ENCODE measurements at regions not wholly inside any gene's neighbourhood (a gene's known extent, or its start where the extent isn't known, plus 50 kb on each side); places are given as distances from the start of the nearest gene placed in this dataset.
"Not testable (repeated sequence)": the region's sequence is repeated elsewhere in the genome, so short reads cannot be mapped to it uniquely, and the experiment has no call there.

DNA sequence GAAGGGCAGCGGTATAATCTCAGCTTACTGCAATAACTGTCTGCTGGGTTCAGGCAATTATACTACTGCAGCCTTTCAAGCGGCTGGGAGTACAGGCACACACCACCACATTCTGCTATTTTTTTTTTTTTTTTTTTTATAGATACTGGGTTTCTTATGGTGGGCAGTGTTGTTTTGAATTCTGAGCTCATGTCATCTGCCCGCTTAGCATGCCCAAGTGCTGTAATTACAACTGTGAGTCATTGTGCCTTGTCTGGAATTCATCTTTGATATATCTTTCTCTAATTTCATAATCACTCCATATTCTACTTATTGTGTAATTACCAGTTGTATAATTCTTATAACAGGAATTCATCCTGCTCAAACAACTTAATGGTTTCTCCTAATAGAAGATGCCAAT is 67.4 kb downstream of the CDY2B start:
- BruUV-seq (replicated peaks); intact Hi-C loops (cut with micrococcal nuclease); FAIRE-seq; H3K27me3 ChIP-seq (ENCODE audit: control insufficient read depth in 2 of 2, insufficient read depth in 2 of 2, low read length in 2 of 2); H3K9me3 ChIP-seq (replicated peaks; ENCODE audit: control insufficient read depth, insufficient read depth, low read length); H3K4me2 ChIP-seq (ENCODE audit: insufficient read depth, low read length); dilution Hi-C loops (cut with MboI; ENCODE audit: extremely low pct_ligation_motif_present, low sequenced_read_pairs); H4K20me1 ChIP-seq (replicated peaks; ENCODE audit: control insufficient read depth, extremely low read depth, insufficient read depth, low read length); H3K36me3 ChIP-seq (ENCODE audit: control insufficient read depth in 2 of 2, extremely low read depth in 1 of 2, insufficient read depth in 2 of 2, low read length in 2 of 2); CTCF ChIA-PET; H3K4me3 ChIP-seq (replicated peaks in 1 of 3; ENCODE audit: insufficient read depth in 1 of 3, low read depth in 1 of 3, low read length in 3 of 3); DNase-seq (ENCODE audit: low read depth, low spot score); H3K27ac ChIP-seq (ENCODE audit: insufficient read depth, low read depth, low read length); POLR2A ChIA-PET; H3K9ac ChIP-seq (replicated peaks; ENCODE audit: extremely low read depth, insufficient read depth, low read length); H2AFZ ChIP-seq (ENCODE audit: low read depth, low read length); H3K9me1 ChIP-seq (replicated peaks; ENCODE audit: control insufficient read depth, extremely low read depth, insufficient read depth, low read length); H3K4me1 ChIP-seq (ENCODE audit: control insufficient read depth, extremely low read depth, insufficient read depth, low read length); H3K79me2 ChIP-seq (ENCODE audit: control insufficient read depth, insufficient read depth, low read length): not testable (repeated sequence)

DNA sequence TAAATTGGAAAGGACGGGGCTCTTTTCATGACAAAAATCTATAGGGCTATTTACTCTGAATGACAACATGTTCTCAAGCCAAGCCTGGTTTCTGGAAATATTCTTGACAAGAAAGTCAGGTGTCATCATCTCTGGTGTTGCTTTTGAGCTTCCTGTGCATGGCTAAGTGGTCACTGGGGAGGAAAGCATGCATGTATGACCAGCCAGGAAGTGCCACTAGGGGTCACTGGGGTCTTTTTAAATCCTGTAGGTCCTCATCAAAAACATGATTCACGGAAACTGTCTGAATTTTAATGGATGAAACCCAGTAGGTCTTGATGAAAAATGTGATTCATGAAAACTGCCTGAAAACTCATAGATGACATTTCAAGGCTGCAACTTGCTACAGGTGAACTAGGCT is 80.1 kb downstream of the CDY2B start:
- FAIRE-seq, result peak; percentile 12
- not testable (repeated sequence) for H3K4me2 ChIP-seq (ENCODE audit: insufficient read depth, low read length); BruUV-seq (replicated peaks)

DNA sequence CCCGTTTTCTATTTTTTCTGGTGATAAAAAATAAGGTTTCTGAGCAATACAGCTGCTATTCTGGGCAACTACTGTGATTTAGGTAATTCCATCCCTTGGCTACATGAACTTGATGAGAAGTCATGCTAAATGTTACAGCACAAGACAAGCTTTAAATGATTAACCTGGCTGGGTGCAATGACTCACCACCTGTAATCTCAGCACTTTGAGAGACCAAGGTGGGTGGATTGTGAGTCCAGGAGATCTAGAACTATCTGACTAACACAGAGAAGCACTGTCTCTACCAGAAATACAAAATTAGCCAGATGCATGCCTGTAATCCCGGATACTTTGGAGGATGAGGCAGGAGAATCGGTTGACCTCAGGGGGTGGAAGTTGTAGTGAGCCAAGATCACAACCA is 92.8 kb downstream of the CDY2B start:
- dilution Hi-C loops (cut with MboI; ENCODE audit: extremely low pct_ligation_motif_present, low sequenced_read_pairs); CTCF ChIA-PET; POLR2A ChIA-PET; BruUV-seq (replicated peaks); intact Hi-C loops (cut with micrococcal nuclease); FAIRE-seq; DNase-seq (ENCODE audit: low read depth, low spot score); H3K4me1 ChIP-seq (ENCODE audit: control insufficient read depth, extremely low read depth, insufficient read depth, low read length); H3K27ac ChIP-seq (ENCODE audit: insufficient read depth, low read depth, low read length); H3K4me3 ChIP-seq (replicated peaks in 1 of 3; ENCODE audit: insufficient read depth in 1 of 3, low read depth in 1 of 3, low read length in 3 of 3); H3K36me3 ChIP-seq (ENCODE audit: control insufficient read depth in 2 of 2, extremely low read depth in 1 of 2, insufficient read depth in 2 of 2, low read length in 2 of 2); H3K9me3 ChIP-seq (replicated peaks; ENCODE audit: control insufficient read depth, insufficient read depth, low read length); H3K79me2 ChIP-seq (ENCODE audit: control insufficient read depth, insufficient read depth, low read length); H3K4me2 ChIP-seq (ENCODE audit: insufficient read depth, low read length); H2AFZ ChIP-seq (ENCODE audit: low read depth, low read length); H3K9ac ChIP-seq (replicated peaks; ENCODE audit: extremely low read depth, insufficient read depth, low read length); H3K9me1 ChIP-seq (replicated peaks; ENCODE audit: control insufficient read depth, extremely low read depth, insufficient read depth, low read length); H3K27me3 ChIP-seq (ENCODE audit: control insufficient read depth in 2 of 2, insufficient read depth in 2 of 2, low read length in 2 of 2); H4K20me1 ChIP-seq (replicated peaks; ENCODE audit: control insufficient read depth, extremely low read depth, insufficient read depth, low read length): not testable (repeated sequence)

More for the DNA sequence above, 80.1 kb downstream of the CDY2B start:
- H3K9me1 ChIP-seq (replicated peaks; ENCODE audit: control insufficient read depth, extremely low read depth, insufficient read depth, low read length); CTCF ChIA-PET; H3K27ac ChIP-seq (ENCODE audit: insufficient read depth, low read depth, low read length); H3K4me3 ChIP-seq (replicated peaks in 1 of 3; ENCODE audit: insufficient read depth in 1 of 3, low read depth in 1 of 3, low read length in 3 of 3); H4K20me1 ChIP-seq (replicated peaks; ENCODE audit: control insufficient read depth, extremely low read depth, insufficient read depth, low read length); H3K9ac ChIP-seq (replicated peaks; ENCODE audit: extremely low read depth, insufficient read depth, low read length); H3K27me3 ChIP-seq (ENCODE audit: control insufficient read depth in 2 of 2, insufficient read depth in 2 of 2, low read length in 2 of 2); H3K79me2 ChIP-seq (ENCODE audit: control insufficient read depth, insufficient read depth, low read length); H3K36me3 ChIP-seq (ENCODE audit: control insufficient read depth in 2 of 2, extremely low read depth in 1 of 2, insufficient read depth in 2 of 2, low read length in 2 of 2); H2AFZ ChIP-seq (ENCODE audit: low read depth, low read length); dilution Hi-C loops (cut with MboI; ENCODE audit: extremely low pct_ligation_motif_present, low sequenced_read_pairs); H3K9me3 ChIP-seq (replicated peaks; ENCODE audit: control insufficient read depth, insufficient read depth, low read length); intact Hi-C loops (cut with micrococcal nuclease); POLR2A ChIA-PET; H3K4me1 ChIP-seq (ENCODE audit: control insufficient read depth, extremely low read depth, insufficient read depth, low read length); DNase-seq (ENCODE audit: low read depth, low spot score): not testable (repeated sequence)

DNA sequence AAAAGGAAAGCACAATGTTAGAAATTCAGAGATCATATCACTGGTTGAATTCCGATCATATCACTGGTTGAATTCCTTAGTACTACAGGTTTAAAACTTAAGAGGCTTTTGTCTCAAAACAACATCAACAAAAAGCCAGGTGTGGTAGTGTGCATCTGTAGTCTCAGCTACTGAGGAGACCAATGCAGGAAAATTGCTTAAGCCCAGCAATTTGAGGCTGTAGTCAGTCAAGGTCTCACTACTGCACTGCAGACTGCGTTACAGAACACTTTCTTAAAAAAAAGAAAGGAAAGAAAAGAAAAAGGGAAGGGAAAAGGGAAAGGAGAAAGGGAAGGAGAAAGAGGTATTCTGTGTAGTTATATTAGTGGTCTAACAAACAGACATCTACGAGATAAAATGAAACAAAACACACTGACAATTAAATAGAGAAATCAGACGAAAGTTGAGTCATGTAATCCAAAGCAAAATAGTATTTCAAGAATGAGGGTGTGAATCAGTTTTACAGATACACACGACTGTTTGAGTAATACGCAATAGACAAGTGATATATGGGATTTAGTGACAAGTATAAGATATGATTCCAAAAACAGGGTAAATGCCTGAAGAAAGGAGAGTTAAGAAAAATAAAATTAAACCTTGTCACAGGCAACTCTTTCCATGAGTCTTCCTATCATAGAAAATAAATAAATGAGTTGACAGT is 113.9 kb downstream of the CDY2B start:
- H3K4me1 ChIP-seq (ENCODE audit: control insufficient read depth, extremely low read depth, insufficient read depth, low read length); intact Hi-C loops (cut with micrococcal nuclease); POLR2A ChIA-PET; H3K4me3 ChIP-seq (replicated peaks in 1 of 3; ENCODE audit: insufficient read depth in 1 of 3, low read depth in 1 of 3, low read length in 3 of 3); BruUV-seq (replicated peaks); FAIRE-seq; H3K9ac ChIP-seq (replicated peaks; ENCODE audit: extremely low read depth, insufficient read depth, low read length); H2AFZ ChIP-seq (ENCODE audit: low read depth, low read length); H4K20me1 ChIP-seq (replicated peaks; ENCODE audit: control insufficient read depth, extremely low read depth, insufficient read depth, low read length); H3K27ac ChIP-seq (ENCODE audit: insufficient read depth, low read depth, low read length); H3K9me1 ChIP-seq (replicated peaks; ENCODE audit: control insufficient read depth, extremely low read depth, insufficient read depth, low read length); H3K4me2 ChIP-seq (ENCODE audit: insufficient read depth, low read length); DNase-seq (ENCODE audit: low read depth, low spot score); H3K36me3 ChIP-seq (ENCODE audit: control insufficient read depth in 2 of 2, extremely low read depth in 1 of 2, insufficient read depth in 2 of 2, low read length in 2 of 2); CTCF ChIA-PET; H3K79me2 ChIP-seq (ENCODE audit: control insufficient read depth, insufficient read depth, low read length); dilution Hi-C loops (cut with MboI; ENCODE audit: extremely low pct_ligation_motif_present, low sequenced_read_pairs); H3K9me3 ChIP-seq (replicated peaks; ENCODE audit: control insufficient read depth, insufficient read depth, low read length); H3K27me3 ChIP-seq (ENCODE audit: control insufficient read depth in 2 of 2, insufficient read depth in 2 of 2, low read length in 2 of 2): not testable (repeated sequence)
